ENCODE measurements at regions not wholly inside any gene's neighbourhood (a gene's known extent, or its start where the extent isn't known, plus 50 kb on each side); places are given as distances from the start of the nearest gene placed in this dataset.
"Not testable (repeated sequence)": the region's sequence is repeated elsewhere in the genome, so short reads cannot be mapped to it uniquely, and the experiment has no call there.

DNA sequence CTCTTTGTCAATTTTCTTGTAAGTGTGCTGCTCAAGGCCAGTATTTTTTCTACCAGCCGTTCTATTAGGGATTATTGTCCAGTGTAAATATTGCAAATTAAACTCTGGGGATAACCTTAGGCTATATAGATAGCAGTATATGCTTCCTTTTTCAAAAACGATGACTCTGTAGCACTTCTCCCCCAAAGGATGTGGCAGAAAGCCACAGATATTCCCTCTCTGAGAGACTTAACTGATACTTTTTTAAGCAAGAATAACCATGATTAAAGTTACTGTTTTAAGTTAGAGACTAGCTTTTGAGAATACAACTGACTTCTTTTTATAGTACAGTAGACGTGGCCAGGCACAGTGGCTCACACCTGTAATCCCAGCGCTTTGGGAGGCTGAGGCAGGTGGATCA is 130.0 kb downstream of the FHIP1A start:
- DNase-seq (ENCODE audit: low spot score): no peak
- POLR2A ChIA-PET (ENCODE audit: low non-redundant PET): no interaction called here
- H3K27ac ChIP-seq: no peak overlapping the region
- TF ChIP-seq, protein P1, sequence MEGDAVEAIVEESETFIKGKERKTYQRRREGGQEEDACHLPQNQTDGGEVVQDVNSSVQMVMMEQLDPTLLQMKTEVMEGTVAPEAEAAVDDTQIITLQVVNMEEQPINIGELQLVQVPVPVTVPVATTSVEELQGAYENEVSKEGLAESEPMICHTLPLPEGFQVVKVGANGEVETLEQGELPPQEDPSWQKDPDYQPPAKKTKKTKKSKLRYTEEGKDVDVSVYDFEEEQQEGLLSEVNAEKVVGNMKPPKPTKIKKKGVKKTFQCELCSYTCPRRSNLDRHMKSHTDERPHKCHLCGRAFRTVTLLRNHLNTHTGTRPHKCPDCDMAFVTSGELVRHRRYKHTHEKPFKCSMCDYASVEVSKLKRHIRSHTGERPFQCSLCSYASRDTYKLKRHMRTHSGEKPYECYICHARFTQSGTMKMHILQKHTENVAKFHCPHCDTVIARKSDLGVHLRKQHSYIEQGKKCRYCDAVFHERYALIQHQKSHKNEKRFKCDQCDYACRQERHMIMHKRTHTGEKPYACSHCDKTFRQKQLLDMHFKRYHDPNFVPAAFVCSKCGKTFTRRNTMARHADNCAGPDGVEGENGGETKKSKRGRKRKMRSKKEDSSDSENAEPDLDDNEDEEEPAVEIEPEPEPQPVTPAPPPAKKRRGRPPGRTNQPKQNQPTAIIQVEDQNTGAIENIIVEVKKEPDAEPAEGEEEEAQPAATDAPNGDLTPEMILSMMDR (conservative IDR thresholded peaks at IDR 0.05; ENCODE audit: low read depth): no peak
- CTCF ChIA-PET: no interaction called here

DNA sequence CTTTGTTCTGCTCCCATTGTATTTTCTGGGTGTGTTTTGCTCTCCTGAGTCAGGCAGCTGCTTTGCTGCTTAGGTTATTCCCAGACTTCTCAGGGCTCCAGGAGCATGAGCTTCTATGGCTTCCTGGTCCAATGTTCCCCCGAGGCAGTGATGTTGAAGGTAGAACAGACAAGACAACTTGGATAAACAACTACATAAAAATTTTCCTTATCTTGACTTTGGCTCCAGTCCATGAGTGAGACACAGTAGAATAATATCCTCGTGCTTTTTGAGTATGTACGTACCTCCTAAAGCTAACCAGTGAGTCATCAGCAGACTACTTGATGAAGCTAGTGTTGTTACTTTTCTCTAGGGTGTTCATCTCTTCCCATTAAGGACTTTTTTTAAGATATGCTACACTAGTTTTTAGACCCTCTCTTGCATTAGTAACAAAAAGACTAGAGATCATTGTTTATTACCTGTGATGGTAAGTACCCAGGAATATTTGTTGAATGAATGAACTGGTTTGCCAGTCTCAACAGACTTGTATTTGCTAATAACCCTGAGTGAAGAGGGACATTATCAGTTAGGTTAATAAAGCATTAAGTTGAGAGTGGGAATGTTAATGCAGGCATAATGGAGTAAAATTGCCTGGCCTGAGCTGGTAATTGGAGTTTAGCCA is 131.9 kb downstream of the FHIP1A start:
- ChIA-PET POLR2A (ENCODE audit: low non-redundant PET) (no interaction called here), CTCF (no interaction called here)
- H3K27ac ChIP-seq: no peak overlapping the region
- DNase-seq (ENCODE audit: low spot score): peak; percentile 77
- TF ChIP-seq, protein P1 (conservative IDR thresholded peaks at IDR 0.05; ENCODE audit: low read depth): no peak

DNA sequence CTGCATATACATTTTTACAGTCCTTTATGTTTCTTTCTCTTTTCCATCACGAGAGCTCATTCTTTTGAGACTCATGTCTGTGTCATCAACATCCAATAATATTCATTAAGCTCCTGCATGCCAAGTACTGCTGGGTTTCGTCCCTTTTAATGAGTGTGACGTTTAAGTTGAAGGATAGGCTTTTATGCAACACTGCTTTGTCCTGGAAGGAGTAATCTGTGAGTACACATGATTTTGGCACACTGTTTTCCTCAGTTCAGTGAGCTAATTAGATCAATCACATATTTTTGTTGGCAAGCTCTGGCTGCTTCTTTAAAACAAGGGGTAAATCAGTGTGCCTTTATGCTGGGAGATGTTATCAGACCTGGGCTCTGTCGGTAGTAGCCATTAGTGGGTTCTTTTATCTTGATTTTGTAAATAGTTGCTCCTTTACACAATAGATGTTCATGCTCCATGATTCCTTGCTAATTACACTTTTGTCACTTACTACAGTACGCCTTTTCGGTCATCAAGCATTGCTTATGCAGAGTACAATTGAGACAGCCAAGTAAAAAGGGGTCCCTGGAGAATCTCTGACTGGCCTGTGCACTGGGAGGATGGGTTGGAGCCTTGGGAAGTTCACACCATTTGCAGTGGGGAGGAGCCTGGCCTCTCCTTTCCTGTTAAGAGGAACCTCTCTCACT is 132.6 kb downstream of the FHIP1A start:
- H3K27ac ChIP-seq: peak overlapping the region; percentile 60; the same call in 1 of the 2 replicates
- DNase-seq (ENCODE audit: low spot score): peak; percentile 77
- TF ChIP-seq, protein P1 (conservative IDR thresholded peaks at IDR 0.05; ENCODE audit: low read depth): no peak
- POLR2A ChIA-PET (ENCODE audit: low non-redundant PET): no interaction called here
- CTCF ChIA-PET: no interaction called here

DNA sequence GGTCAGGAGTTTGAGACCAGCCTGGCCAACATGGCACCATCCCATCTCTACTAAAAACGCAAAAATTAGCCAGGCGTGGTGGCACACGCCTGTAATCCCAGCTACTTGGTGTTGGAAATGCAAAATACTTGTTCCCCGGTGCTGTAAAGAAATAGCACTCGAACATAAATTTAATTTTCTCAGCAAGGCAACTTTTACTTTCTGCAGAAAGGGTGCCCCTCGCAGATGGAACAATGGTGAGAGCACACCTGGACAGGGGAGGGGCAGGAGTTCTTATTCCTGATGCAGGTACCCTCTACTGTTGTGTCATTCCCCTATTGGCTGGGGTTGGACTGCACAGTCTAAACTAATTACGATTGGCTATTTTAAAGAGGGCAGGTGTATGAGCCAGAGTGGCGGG is 139.7 kb downstream of the FHIP1A start:
- POLR2A ChIA-PET (ENCODE audit: low non-redundant PET): no interaction called here
- no peak for DNase-seq (ENCODE audit: low spot score)
- TF ChIP-seq, protein P1 (conservative IDR thresholded peaks at IDR 0.05; ENCODE audit: low read depth): no peak
- no peak overlapping the region for H3K27ac ChIP-seq
- CTCF ChIA-PET: no interaction called here

DNA sequence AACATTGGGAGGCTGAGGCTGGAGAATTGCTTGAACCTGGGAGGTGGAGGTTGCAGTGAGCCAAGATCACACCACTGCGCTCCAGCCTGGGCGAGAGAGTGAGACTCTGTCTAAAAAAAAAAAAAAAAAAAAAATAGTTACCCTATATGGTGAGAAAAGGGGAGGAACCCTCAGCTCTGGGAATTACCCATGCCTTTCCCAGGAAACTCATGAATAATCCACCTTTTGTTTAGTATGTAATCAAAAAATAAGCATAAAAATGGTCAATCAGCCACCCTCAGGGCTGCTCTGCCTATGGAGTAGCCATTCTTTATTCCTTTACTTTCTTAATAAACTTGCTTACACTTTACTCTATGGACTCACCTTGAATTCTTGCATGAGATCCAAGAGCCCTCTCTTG is 140.4 kb downstream of the FHIP1A start:
- H3K27ac ChIP-seq; CTCF ChIA-PET; DNase-seq (ENCODE audit: low spot score); POLR2A ChIA-PET (ENCODE audit: low non-redundant PET): not testable (repeated sequence)

DNA sequence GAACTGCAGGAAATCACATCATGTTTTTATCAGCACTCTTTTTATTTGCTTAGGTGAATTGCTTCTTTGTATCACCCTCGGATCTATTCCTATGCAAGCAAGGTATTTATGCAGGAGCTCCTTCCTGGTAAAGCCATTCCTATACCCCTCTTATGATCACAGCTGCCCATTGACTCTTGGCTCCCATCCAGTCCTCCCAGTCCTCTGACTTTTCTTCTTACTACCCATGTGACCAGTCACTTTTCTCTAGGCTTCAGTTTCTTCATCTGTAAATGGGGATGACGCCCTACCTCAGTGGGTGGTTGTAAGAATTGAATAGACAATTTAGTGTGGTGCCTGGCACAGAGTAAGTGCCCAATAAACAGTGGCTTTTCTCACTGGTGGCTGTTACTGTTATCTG is 144.9 kb downstream of the FHIP1A start:
- ChIA-PET CTCF (interaction anchor here (0.9 kb wide), 1 partner anchor 233 kb away, joined by 3 read pairs; no protein-coding TSS in a partner anchor), POLR2A (ENCODE audit: low non-redundant PET) (no interaction called here)
- TF ChIP-seq, protein P1 (conservative IDR thresholded peaks at IDR 0.05; ENCODE audit: low read depth): no peak
- no peak for DNase-seq (ENCODE audit: low spot score)
- H3K27ac ChIP-seq: no peak overlapping the region

Measured in RWPE1 (cell line).